Coronary artery (tissue), 2 donors: ENCODE measurements at regions not wholly inside any gene's neighbourhood (a gene's known extent, or its start where the extent isn't known, plus 50 kb on each side); places are given as distances from the start of the nearest gene placed in this dataset.

Experiments used
- DNase-seq: peaks from one replicate; pipeline ENCODE4 v3.0.0-alpha.2; 2017; ENCODE audit warnings: low spot score
- H3K27ac ChIP-seq, 2 donors: fragments of 200-600 bp; sonication (generic); one replicate each; pipeline ENCODE4 v1.5.1; 2016 to 2019
- H3K4me3 ChIP-seq: fragments of 200-600 bp; sonication (generic); 2 replicates; pipeline ENCODE4 v1.5.1; 2016; ENCODE audit warnings: mild to moderate bottlenecking, moderate library complexity
- CTCF ChIP-seq: fragments of 200-600 bp; sonication (generic); IDR thresholded peaks from one replicate; pipeline ENCODE4 v1.5.1; 2019; ENCODE audit warnings: antibody characterized with exemption

- TF ChIP-seq CTCF, result no peak
- no peak for DNase-seq
- no peak overlapping the region for H3K27ac ChIP-seq
- H3K4me3 ChIP-seq, result no peak overlapping the region
These were observed 100.8 kb downstream of the CCER1 start for GRCh38 chr12:90854136-90854689.

- DNase-seq, result no peak
- Histone ChIP-seq H3K4me3 (no peak overlapping the region), H3K27ac (no peak overlapping the region)
- no peak for TF ChIP-seq CTCF
These were observed 102.9 kb downstream of the CCER1 start for GRCh38 chr12:90851800-90852718.

- no peak for DNase-seq
- Histone ChIP-seq H3K27ac (no peak overlapping the region), H3K4me3 (no peak overlapping the region)
- no peak for TF ChIP-seq CTCF
These were observed 112.5 kb downstream of the CCER1 start for GRCh38 chr12:90842477-90842876.

- TF ChIP-seq CTCF, result no peak
- no peak for DNase-seq
- no peak overlapping the region for H3K4me3 ChIP-seq
- H3K27ac ChIP-seq, result no peak overlapping the region
These were observed 113.6 kb downstream of the CCER1 start for GRCh38 chr12:90841336-90841735.

- TF ChIP-seq CTCF, result no peak
- no peak overlapping the region for H3K27ac ChIP-seq
- DNase-seq, result no peak
- no peak overlapping the region for H3K4me3 ChIP-seq
These were observed 115.6 kb downstream of the CCER1 start for GRCh38 chr12:90839346-90839745.

- H3K4me3 ChIP-seq, result no peak overlapping the region
- H3K27ac ChIP-seq, result no peak overlapping the region
- no peak for DNase-seq
- TF ChIP-seq CTCF, result no peak
These were observed 118.3 kb downstream of the CCER1 start for GRCh38 chr12:90836689-90837088.

- no peak for TF ChIP-seq CTCF
- DNase-seq, result no peak
- H3K4me3 ChIP-seq, result no peak overlapping the region
- no peak overlapping the region for H3K27ac ChIP-seq
These were observed 121.7 kb downstream of the CCER1 start for GRCh38 chr12:90833228-90833627.
